H54 (cell line): ENCODE measurements at regions not wholly inside any gene's neighbourhood (a gene's known extent, or its start where the extent isn't known, plus 50 kb on each side); places are given as distances from the start of the nearest gene placed in this dataset.

Source experiments
- DNase-seq: peaks from one replicate; pipeline ENCODE4 v3.0.0; 2011; ENCODE audit warnings: low spot score, mixed read lengths; ENCODE audit not compliant: insufficient read length
- FAIRE-seq: peaks from 3 replicates; lab custom pipeline; 2011; peaks lifted over from hg19 to GRCh38; lab: Jason Lieb, UNC
- POLR2A ChIP-seq: IDR thresholded peaks from 2 replicates; pipeline ENCODE4 v1.6.1; 2011; ENCODE audit warnings: low read depth, mild to moderate bottlenecking, low read length

DNA sequence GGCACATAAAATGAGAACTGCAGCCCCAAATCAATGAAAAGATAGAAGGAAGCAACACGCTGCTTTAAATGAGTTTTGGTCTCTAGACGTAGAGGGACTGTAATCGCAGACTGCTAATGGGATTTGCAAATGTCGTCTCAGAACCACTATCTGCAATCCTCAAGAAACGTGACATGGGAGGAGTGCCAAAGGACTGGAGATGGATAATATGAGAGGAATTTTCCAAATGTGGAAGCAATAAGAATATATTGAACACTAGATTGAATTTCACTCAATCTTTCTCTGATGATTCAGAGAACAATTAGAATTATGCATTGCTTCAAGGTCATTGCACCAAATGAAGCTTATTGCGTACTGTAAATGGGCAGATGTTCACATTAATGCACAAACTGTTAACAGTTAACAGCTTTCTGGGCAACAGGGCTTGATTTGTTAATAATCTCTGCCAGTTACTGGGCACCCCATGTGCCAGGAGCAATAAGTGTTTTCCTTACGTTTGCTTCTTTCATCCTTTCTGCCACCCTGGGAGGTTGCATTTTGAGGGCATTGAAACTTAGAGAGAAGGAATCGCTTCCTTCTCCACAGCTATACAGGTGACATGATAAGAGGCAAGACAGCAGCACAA lies 62.8 kb upstream of the WASF3 start:
- TF ChIP-seq POLR2A = no peak
- FAIRE-seq (no peak), DNase-seq (no peak)

DNA sequence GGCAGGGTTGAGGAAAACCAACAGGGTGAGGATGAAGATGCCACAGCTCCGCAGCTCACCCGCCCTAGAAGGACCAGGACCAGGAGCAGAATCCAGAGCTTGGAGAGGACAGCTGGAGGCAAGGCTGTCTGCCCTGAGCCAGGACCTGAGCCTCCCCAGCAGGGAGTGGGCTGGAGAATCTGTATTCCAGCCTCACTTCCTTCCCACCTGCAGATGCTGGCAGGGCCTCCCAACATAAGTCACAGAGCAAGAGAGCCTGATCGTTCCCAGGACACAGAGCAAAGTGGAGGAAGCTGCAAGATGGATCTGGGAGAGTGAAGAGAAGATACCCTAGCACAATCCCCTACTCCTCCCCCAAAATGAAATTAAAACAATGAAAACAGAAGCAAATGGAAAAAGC lies 61.7 kb upstream of the WASF3 start:
- DNase-seq = no peak
- no peak for TF ChIP-seq POLR2A
- no peak for FAIRE-seq

DNA sequence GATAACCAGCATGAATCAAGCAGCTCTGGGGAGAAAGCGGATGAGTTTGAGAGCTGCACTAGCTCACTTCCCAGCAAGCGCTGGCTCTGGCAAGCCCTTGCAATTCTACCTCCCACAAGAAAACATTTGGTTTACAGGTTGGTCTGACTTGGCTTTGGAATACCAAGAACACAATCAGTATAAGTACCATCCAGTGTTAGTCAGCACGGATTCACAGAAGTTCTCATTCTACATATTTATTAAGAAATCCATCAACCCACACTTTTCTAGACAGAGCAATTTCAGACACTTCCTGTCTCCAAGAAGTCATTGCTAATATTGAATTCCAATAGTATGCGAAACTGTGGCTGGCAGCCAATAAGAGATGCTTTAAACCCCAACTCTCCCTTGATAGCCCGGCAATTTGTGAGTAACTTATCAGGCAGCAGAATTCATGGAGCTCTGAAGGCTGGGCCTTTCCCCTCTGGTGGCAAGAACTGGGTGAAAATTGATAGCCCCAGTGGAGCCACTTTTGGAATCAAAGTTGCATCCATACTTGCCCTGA lies 59.4 kb upstream of the WASF3 start:
- TF ChIP-seq POLR2A = no peak
- FAIRE-seq (no peak), DNase-seq (no peak)

DNA sequence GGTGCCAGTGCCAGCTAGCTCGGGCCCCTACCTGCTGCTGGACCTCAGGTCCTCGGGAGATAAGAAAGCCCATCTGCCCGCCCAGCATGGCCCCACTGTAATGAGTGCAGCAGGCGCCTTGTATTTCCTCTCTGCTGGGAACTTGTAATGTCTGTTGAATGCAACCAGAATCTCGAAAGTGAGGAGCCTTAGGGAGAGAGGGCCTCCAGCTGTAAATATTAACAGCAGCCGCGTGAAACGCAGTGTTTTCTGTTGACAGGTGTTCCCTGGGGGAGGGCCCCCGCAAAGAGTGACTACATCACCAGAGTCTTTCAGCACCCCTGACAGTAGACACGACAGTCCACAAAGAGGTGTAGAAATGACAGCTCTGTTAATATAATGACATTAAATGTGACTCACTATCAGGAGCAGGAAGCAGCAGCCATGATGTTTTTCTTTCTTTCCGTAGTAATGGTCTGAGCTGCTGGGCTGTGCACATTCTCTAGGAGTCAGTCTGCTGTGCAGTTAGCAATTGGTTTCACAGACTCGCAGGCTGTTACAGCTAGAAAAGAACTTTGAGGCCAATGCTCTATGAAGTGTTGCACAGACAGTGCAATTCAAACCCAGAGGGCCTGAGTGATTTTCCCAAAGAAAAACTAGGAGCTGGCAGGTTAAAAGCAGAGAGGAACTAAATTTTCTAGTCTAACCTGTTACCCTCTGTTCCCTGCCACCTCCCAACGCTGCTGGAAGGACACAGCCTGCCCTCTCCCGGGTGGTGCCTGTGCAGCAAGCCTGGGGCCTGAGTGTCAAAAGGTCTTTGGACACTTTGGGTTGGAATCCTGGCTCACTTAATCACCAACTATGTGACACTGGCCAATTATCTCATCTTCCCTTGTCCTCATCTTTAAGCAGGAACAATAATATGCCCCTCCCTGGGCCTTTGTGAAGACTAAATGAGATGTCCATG lies 58.6 kb upstream of the WASF3 start:
- DNase-seq (no peak), FAIRE-seq (no peak)
- TF ChIP-seq POLR2A = no peak

DNA sequence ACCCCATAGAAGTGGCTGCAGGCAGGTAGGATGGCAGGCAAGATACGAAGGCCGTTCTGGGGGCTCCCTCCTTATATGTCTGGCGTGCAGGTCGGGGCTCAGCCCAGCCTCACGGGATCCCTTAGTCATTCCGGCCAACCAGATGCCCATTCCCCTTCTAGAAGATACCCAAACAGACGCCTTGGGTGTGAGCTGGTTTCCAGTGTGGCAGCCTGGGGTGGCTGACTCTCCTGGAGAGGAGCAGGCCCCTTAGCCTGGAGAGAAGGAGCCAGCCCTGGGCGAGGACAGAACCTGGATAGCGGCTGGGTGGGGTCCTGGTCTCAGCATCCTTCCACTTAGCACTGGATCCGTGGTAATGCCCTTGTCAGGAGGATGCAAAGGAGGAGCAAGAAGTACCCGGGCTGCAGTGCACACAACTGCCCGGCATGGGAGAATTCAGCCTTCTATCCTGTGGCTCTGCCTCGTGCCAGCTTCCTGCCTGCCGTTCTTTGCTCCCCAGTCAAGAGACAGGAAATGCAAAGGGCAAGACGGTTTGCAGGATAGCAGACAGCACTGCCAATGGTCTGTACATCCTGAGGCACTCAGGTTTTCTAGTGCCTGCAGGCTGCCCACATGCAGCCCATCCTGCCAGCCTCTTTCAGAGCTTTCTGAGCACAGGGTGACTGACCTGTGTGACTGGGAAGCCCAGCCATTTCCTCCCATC lies 56.7 kb upstream of the WASF3 start:
- FAIRE-seq (no peak), DNase-seq (no peak)
- TF ChIP-seq POLR2A = no peak

DNA sequence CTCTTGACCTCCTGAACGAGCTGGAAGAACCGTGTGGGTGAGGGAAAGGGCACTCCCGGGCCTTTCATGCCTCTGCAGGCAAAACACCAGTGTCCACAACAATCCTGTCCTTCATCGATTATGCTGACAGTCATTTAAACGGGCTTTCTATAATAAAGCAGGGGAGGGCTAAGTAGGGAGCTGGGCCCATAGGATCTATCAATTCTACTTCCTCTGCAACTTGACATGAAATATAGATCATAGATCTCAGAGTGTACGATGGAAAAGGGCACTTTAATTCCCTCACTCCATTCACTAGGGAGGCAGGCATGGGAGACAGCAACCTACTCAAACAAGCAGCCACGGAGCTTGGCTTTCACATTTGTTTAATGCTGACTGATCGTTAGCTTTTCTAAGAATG lies 55.8 kb upstream of the WASF3 start:
- no peak for FAIRE-seq

DNA sequence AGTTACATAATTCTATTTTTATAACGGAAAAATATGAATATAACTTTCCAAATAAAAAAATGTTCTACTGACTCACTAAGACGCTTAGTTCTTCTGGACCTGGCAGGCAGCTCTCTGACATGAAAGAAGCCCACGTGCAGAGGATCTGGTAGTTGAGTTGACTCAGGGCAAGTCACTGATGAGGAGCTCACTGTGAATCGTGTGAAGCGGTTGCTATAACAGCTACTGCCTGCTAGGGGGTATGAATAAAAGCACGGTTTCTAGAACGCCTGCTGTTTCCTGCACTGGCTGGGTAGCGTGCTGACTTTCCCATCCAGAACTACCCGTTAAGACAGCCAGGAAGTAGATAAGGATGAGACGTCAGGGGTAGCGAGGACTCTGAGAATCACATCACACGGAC lies 54.7 kb upstream of the WASF3 start:
- DNase-seq (no peak), FAIRE-seq (no peak)
- no peak for TF ChIP-seq POLR2A

More for the DNA sequence above, 55.8 kb upstream of the WASF3 start:
- no peak for TF ChIP-seq POLR2A
- no peak for DNase-seq

DNA sequence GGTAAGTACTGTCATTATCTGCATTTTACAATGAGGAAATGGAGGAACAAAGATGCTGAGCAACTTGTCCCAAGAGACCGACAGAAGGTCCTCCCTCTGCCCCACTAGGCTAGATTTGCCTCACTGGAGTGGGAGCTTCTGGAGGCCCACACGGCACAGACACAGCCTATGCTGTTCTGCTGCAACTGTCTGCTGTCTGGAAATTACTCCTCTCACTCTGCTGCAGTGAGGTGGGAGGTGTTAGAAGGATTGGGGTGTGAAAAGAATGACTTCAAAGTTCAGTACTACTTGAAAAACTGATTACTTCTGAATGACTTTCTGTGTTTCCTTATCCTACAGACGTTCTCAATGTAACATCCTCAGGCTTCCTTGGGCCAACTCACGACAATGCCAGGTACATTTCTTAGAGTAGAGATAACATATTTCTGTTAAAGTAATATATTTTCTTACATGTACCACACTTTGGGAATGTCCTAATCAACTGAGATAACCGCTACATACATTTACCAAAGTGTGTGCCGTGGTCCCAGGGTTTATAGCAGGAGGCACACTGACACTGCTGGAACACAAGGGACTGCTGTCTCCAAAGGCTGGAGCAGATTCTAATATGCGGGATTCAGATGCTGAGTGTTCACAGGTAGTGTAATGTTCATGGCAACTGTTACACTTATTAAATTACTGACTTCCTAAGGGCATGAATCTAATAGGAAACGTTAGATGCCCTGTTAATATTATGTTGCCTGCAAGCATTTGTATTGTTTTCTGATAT lies 53.5 kb upstream of the WASF3 start:
- DNase-seq (no peak), FAIRE-seq (no peak)
- no peak for TF ChIP-seq POLR2A
